ENCODE measurements at regions not wholly inside any gene's neighbourhood (a gene's known extent, or its start where the extent isn't known, plus 50 kb on each side); places are given as distances from the start of the nearest gene placed in this dataset.

DNA sequence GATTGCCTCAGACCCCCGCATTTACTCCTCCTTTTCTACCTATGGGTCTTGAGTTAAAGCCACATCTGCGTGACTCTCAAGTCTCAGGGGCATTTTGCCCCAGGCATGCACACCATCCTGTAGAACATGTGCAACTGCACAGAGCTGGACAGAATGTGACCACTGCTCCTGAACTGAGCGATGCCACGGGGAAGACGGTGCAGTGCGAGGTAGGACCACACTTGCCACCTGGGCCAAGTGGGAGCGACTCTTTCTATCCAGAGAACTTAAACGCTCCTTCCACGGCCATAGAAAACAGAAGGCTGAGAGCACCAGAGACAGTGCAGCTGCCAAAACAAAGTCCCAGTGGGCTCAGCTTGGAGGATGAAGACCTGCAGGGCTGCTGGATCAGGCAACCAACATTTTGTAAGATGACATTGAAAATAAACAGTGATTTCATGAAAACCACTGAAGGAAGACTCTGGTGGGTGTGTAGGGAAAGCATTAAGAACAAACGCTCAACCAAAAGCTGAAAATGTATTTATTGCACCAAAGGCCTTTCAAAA lies 149.0 kb upstream of the HDAC4 start:
- Mint-ChIP-seq H3K27me3 (ENCODE audit: low read depth in 3 of 3) (peaks cover 13 to 25% (median 19%) of the 10 kb centered on the region in 3 donors), H3K4me1 (peaks cover 2% of the 10 kb centered on the region), H3K4me3 (no peak overlapping the region), H3K36me3 (no peaks in the 10 kb centered on the region), H3K27ac (no peak overlapping the region), H3K9me3 (peaks cover 0 to 4% (median 3%) of the 10 kb centered on the region in 7 donors)
- Histone ChIP-seq H3K9me3 (replicated peaks in 1 of 2; ENCODE audit: control insufficient read depth in 1 of 2, insufficient read depth in 1 of 2, low read length in 2 of 2) (no peaks in the 10 kb centered on the region), H3K9ac (ENCODE audit: insufficient read depth, low read length, poor library complexity, severe bottlenecking) (no peak overlapping the region), H3K4me2 (replicated peaks; ENCODE audit: extremely low read depth, low read length, poor library complexity, severe bottlenecking) (no peak overlapping the region), H2AFZ (ENCODE audit: insufficient read depth, low read depth, low read length, poor library complexity, severe bottlenecking) (no peak overlapping the region), H3K4me3 (replicated peaks in 1 of 3; ENCODE audit: low read depth in 2 of 3, low read length in 3 of 3) (no peak overlapping the region), H3K36me3 (replicated peaks in 1 of 2; ENCODE audit: control insufficient read depth in 1 of 2, insufficient read depth in 2 of 2, low read length in 2 of 2) (no peaks in the 10 kb centered on the region), H3K27me3 (ENCODE audit: control insufficient read depth in 2 of 2, insufficient read depth in 2 of 2, low read length in 2 of 2) (no peaks in the 10 kb centered on the region), H3K79me2 (ENCODE audit: insufficient read depth, low read length) (no peaks in the 10 kb centered on the region), H3K4me1 (ENCODE audit: control insufficient read depth in 1 of 2, insufficient read depth in 2 of 2, low read length in 2 of 2) (no peaks in the 10 kb centered on the region), H3K27ac (ENCODE audit: low read depth in 1 of 2, low read length in 2 of 2) (no peak overlapping the region), H4K20me1 (ENCODE audit: insufficient read depth, low read length) (no peaks in the 10 kb centered on the region)
- no peak for DNase-seq
- TF ChIP-seq, protein P1, sequence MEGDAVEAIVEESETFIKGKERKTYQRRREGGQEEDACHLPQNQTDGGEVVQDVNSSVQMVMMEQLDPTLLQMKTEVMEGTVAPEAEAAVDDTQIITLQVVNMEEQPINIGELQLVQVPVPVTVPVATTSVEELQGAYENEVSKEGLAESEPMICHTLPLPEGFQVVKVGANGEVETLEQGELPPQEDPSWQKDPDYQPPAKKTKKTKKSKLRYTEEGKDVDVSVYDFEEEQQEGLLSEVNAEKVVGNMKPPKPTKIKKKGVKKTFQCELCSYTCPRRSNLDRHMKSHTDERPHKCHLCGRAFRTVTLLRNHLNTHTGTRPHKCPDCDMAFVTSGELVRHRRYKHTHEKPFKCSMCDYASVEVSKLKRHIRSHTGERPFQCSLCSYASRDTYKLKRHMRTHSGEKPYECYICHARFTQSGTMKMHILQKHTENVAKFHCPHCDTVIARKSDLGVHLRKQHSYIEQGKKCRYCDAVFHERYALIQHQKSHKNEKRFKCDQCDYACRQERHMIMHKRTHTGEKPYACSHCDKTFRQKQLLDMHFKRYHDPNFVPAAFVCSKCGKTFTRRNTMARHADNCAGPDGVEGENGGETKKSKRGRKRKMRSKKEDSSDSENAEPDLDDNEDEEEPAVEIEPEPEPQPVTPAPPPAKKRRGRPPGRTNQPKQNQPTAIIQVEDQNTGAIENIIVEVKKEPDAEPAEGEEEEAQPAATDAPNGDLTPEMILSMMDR (IDR thresholded peaks at IDR 0.05), result no peak
- 97% methylated on average over 9 of the region's 10 CpGs for WGBS (ENCODE audit: insufficient coverage)
- intact Hi-C loops (cut with micrococcal nuclease), result no loop called here

GRCh38 chr2:239548965-239549595 lies 148.3 kb upstream of the HDAC4 start:
- Histone ChIP-seq H3K27me3 (ENCODE audit: control insufficient read depth in 2 of 2, insufficient read depth in 2 of 2, low read length in 2 of 2) (no peaks in the 10 kb centered on the region), H3K4me2 (replicated peaks; ENCODE audit: extremely low read depth, low read length, poor library complexity, severe bottlenecking) (no peak overlapping the region), H3K36me3 (replicated peaks in 1 of 2; ENCODE audit: control insufficient read depth in 1 of 2, insufficient read depth in 2 of 2, low read length in 2 of 2) (no peaks in the 10 kb centered on the region), H3K4me3 (replicated peaks in 1 of 3; ENCODE audit: low read depth in 2 of 3, low read length in 3 of 3) (no peak overlapping the region), H3K9me3 (replicated peaks in 1 of 2; ENCODE audit: control insufficient read depth in 1 of 2, insufficient read depth in 1 of 2, low read length in 2 of 2) (no peaks in the 10 kb centered on the region), H2AFZ (ENCODE audit: insufficient read depth, low read depth, low read length, poor library complexity, severe bottlenecking) (no peak overlapping the region), H3K79me2 (ENCODE audit: insufficient read depth, low read length) (no peaks in the 10 kb centered on the region), H3K4me1 (ENCODE audit: control insufficient read depth in 1 of 2, insufficient read depth in 2 of 2, low read length in 2 of 2) (no peaks in the 10 kb centered on the region), H4K20me1 (ENCODE audit: insufficient read depth, low read length) (no peaks in the 10 kb centered on the region), H3K9ac (ENCODE audit: insufficient read depth, low read length, poor library complexity, severe bottlenecking) (no peak overlapping the region), H3K27ac (ENCODE audit: low read depth in 1 of 2, low read length in 2 of 2) (no peak overlapping the region)
- TF ChIP-seq, protein P1 (IDR thresholded peaks at IDR 0.05), result no peak
- Mint-ChIP-seq H3K36me3 (no peaks in the 10 kb centered on the region), H3K4me1 (peaks cover 2% of the 10 kb centered on the region), H3K27me3 (ENCODE audit: low read depth in 3 of 3) (peaks cover 13 to 31% (median 22%) of the 10 kb centered on the region in 3 donors), H3K9me3 (peaks cover 0 to 4% (median 3%) of the 10 kb centered on the region in 7 donors), H3K27ac (no peak overlapping the region), H3K4me3 (no peak overlapping the region)
- no peak for DNase-seq
- 94% methylated on average over 13 of the region's 16 CpGs for WGBS (ENCODE audit: insufficient coverage)
- intact Hi-C loops (cut with micrococcal nuclease), result no loop called here
